Stimulated activated CD8-positive, alpha-beta memory T cell treated with anti-CD3 and anti-CD28 coated beads, Interleukin-15, amount 100 ng/mL, for 48 hours (primary cell): ENCODE measurements at regions not wholly inside any gene's neighbourhood (a gene's known extent, or its start where the extent isn't known, plus 50 kb on each side); places are given as distances from the start of the nearest gene placed in this dataset.

Experiments used
- DNase-seq, 2 donors: peaks; one replicate each; pipeline ENCODE4 v3.0.0-alpha.2; 2020; ENCODE audit warnings: low read depth in 2 of 2

GRCh38 chr4:102440498-102440897 is 60.7 kb upstream of the NFKB1 start:
- DNase-seq = no peak

GRCh38 chr4:102441978-102442911 is 58.9 kb upstream of the NFKB1 start:
- DNase-seq = no peak

- no peak for DNase-seq
These were observed 56.4 kb upstream of the NFKB1 start for GRCh38 chr4:102444752-102445151.

GRCh38 chr4:102445213-102445612 is 55.9 kb upstream of the NFKB1 start:
- DNase-seq = no peak

GRCh38 chr4:102447413-102447812 is 53.7 kb upstream of the NFKB1 start:
- DNase-seq = no peak

- DNase-seq = peak in 1 of 2 donors; percentile 14
These were observed 51.3 kb upstream of the NFKB1 start for GRCh38 chr4:102449751-102450352.

- no peak for DNase-seq
These were observed 49.9 kb upstream of the NFKB1 start for GRCh38 chr4:102451266-102451665.
